ENCODE measurements at regions not wholly inside any gene's neighbourhood (a gene's known extent, or its start where the extent isn't known, plus 50 kb on each side); places are given as distances from the start of the nearest gene placed in this dataset.
"Not testable (repeated sequence)": the region's sequence is repeated elsewhere in the genome, so short reads cannot be mapped to it uniquely, and the experiment has no call there.

- not testable (repeated sequence) for DNase-seq
Observed at GRCh38 chr10:46645110-46645509, 66.2 kb downstream of the SYT15 start.

DNA sequence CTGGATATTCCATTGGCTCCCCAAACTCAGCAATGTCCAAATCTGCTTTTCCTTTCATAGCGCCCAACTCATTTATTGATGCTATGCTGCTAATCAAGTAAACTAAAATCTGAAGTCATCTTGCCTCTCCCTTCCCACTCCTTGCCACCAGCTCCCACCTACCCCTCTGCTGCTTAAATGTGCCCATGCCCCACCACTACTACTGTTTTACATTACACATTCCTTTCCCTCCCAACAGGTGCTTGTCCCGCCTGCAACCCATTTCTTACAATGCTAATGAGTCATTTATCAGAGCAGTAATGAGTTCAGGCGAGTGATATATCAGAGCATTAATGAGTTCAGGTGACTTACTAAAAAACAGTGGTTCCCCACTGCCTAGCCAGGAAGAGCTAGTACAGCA lies 67.2 kb downstream of the SYT15 start:
- DNase-seq = not testable (repeated sequence)

- DNase-seq = not testable (repeated sequence)
Observed at GRCh38 chr10:46650967-46651366, 72.0 kb downstream of the SYT15 start.

DNA sequence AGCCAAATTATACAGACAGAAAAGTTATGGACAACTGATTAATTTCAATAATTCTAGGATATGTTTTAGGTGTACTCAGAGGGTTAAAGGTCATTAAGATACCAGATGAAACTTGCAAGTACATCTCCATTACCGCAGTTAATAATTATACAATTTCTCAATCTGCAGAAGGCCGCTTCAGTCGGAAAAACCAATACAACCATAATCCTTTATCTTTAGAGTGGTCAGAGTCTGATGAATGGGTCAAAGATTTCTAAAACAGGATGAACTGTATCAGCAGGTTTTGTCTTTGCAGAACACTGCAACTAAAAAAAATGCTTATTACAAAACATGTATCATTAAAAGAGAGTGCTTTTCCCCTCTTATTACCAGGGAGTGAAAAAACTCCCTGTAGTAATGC lies 78.5 kb downstream of the SYT15 start:
- DNase-seq = not testable (repeated sequence)

DNA sequence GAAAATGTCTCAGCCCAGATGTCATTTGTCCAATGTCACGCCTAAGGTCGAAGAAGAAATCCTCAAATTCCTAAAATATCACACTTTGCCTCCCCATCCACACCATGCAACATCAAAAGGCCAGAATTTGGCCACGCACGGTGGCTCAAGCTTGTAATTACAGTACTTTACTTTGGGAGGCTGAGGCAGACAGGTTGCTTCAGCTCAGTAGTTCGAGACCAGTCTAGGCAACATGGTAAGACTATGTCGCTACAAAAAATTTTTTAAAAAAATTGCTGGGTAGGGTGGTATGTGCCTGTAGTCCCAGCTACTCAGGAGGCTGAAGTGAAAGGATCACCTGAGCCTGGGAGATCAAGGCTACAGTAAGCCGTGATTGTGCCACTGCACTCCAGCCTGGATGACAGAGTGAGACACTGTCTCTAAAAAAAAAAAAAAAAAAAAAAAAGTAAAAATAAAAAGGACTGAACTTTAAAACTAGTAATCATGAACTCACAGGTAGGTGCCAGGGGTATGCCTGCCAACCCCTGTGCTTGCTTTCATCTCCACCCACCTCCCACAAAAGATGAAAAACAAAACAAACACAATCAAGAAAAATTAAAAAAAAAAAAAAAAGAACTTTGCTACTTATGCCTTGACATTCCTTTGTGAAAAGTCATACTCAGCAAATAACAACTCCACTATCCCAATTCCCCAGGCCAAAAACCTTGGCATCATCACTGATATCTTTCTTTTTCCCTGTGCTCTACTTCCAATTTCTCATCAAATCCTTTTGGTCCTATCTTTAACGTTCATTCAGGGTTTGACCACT lies 81.3 kb downstream of the SYT15 start:
- DNase-seq = not testable (repeated sequence)

DNA sequence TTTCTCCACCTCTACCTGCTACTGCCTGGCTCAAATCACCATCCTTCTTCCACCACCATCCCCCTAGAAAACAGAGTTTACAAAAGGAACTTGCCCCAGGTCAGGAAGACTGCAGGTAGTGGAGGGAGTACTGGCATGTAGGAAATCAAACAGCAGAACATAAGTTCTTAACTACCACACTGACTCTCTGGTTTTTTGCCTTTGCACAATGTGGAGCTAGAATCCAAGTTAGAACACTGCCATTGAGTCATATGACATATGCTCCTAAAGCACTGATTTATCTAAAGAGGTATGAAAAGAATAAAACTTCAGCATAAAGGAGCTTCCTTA lies 81.9 kb downstream of the SYT15 start:
- DNase-seq = not testable (repeated sequence)

DNA sequence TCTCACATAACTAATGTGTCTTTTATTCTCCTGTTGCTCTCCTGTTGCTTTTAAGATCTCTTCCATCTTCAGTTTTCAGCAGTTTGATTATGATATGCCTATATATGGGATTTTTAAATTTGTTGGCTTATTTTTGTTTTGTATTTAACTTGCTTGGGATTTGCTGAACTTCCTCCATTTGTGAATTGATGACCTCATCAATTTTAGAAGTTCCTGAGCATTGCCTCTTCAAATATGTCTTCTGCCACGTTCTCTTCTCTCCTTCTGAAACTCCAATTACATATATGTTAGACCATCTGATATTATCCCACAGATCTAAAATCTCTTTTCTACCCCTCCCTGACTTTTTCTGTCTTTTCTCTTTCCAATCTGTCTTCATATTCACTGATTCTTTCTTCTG lies 86.6 kb downstream of the SYT15 start:
- DNase-seq = not testable (repeated sequence)

GRCh38 chr10:46668357-46668997 lies 89.5 kb downstream of the SYT15 start:
- DNase-seq = not testable (repeated sequence)

DNA sequence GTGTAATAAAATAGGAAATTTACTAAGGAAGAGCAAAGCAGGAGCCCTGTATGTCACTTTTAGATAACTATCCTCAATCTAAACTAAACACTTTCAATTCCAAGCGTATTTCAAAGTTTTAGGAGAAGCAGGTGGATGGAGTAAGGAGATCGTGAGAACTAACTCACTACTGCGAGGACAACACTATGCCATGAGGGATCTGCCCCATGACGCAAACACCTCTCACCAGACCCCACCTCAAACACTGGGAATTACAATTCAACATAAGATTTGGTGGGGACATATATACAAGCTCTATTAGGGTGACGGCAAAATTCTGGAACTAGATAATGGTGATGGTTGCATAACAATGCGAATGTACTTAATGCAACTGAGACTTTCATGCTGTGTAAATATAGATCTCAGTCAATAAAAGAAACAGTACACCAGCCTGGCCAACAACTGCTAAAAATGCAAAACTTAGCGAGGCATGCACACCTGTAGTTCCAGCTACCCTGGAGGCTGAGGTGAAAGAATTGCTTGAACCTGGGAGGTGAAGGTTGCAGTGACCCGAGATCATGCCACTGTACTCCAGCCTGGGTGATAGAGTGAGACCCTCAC lies 99.0 kb downstream of the SYT15 start:
- not testable (repeated sequence) for DNase-seq

GRCh38 chr10:46691397-46691796 lies 112.5 kb downstream of the SYT15 start:
- DNase-seq = not testable (repeated sequence)

DNA sequence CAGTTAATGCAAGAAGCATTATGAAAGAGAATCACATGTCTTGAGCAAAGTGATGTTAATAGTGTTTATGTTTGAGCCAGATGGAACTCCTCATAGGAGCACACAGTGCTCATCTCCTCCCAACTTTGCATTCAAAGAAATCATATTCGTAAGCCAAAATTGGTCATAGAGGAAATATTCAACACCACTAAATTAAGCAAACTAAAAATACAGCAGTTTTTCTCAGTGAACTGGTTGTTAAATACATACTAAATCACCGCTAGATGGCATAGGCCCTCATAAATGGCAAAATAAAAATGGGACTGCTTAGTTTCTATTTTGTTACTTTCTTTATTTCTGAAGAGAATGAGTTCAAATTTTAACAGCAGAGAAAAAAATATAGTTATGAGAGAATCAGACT lies 114.3 kb downstream of the SYT15 start:
- not testable (repeated sequence) for DNase-seq

DNA sequence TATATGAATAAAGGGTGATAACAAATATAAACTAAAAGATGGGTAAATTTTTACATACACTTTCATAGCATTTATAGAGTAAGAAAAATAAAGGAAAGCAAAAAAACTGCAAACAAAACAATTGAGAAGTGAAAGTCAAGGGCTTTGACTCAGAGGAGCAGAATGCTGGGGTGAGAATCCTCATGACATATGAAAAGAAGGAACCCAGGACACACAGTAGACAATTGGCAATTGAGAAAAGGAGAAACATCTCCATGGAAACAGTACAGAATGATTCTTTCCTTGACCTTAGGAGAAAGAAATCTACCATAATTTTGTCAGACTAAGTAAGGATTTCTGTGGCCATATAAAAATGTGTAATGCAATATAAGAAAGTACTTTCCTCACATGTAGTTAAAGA lies 138.3 kb downstream of the SYT15 start:
- DNase-seq = not testable (repeated sequence)

GRCh38 chr10:46718014-46718413 lies 139.1 kb downstream of the SYT15 start:
- DNase-seq = not testable (repeated sequence)

GRCh38 chr10:46720386-46720785 lies 141.5 kb downstream of the SYT15 start:
- DNase-seq = not testable (repeated sequence)

DNA sequence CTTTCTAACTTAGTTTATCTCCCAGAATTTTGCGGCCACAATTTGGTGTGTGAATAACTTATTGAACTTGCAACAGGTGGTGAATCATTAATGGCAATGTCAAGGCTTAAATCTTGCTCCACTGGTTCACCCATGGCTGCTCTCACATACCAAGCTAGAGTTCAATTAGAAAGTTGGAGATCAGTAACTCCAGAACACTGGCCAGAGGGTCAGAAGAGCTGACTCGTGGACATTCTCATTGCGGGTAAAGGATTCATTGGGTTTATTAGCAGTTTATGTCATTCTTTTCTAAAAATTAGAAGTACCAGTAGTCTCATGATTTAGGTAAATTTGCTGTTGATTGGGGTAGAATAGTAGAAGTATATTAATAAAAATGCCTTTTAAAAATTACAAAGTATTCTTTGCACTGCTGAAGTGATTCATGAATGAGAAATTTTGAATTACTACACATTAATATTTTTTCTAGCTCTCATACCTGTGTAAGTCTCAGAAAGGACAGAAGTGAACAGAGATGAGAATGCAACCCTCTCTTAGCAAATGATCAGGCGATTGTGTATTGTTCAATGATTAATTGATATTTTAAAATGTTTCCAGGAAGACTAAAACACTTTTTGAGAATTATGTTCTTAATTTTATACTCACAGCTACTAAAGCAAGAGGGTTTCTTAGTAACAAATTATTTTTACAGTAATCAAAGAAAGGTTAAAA lies 142.0 kb downstream of the SYT15 start:
- not testable (repeated sequence) for DNase-seq

DNA sequence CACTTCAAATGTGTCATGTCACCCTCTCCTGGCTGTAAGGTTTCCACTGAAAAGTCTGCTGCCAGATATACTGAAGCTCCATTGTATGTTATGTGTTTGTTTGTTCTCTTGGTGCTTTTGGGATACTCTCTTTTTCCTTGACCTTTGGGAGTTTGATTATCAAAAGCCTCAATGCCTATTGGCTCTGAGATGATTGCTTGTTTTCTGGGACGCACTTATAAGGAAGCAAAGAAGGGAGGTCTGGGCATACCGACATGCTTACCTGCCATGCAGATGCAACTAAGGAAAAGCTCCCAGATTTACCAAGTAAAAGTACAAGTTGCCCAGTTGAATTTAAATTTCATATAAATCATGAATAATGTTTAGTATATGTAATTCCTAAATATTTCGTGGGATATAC lies 145.3 kb downstream of the SYT15 start:
- DNase-seq = not testable (repeated sequence)

DNA sequence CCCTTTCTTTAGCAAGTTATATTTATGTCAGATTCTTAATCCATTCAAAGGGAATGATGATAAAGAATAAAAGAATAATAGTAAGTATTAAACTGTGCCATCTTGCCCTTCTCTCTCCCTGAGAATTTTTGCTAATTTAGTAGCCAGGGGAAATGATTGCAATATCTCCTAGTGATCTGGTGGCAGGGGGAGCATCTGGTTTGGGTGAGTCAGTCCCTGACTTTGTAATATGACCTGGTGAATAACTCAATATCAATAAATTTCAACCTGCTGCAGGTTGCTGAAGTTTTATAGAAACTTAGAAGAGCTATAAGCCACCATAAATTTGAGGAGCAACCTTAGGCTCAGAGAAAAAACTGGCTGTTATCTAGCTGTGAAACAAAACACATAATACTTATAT lies 149.4 kb downstream of the SYT15 start:
- DNase-seq = not testable (repeated sequence)

DNA sequence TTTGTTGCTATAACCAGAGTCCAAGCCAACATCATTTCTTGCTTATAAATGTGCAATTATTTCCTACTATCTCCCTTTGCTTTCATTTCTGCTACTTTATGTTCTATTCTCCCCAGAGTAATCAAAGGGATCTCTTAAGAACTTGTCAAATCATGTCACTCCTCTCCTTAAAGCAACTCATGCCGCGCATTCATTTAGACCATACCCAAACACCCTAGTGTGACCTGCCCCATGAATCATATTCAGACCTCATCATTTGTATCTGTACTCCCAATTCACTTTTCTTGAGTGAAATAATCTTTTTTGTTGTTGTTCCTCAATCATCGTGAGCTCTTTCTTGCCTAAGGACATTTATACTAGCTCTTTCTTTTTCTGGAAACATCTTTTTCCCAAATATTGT lies 151.8 kb downstream of the SYT15 start:
- not testable (repeated sequence) for DNase-seq

DNA sequence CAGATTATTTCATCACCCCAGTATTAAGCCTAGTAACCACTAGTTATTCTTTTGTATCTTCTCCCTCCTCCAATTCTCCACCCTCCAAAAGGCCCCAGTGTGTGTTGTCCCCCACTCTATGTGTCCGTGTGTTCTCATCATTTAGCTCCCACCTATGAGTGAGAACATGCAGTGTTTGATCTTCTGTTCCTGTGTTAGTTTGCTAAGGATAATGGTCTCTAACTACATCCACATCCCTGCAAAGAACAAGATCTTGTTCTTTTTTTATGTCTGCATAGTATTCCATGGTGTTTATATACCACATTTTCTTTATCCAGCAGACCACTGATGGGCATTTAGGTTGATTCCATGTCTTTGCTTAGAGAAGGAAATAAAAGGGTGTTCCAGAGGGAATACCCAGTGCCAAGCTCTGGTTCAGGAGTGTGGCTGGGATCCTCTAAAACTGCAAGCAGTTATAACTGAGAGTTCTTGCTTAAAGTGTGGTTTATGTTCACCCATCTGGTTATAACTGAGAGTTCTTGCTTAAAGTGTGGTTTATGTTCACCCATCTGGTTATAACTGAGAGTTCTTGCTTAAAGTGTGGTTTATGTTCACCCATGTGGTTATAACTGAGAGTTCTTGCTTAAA lies 154.8 kb downstream of the SYT15 start:
- DNase-seq = not testable (repeated sequence)

- DNase-seq = not testable (repeated sequence)
Observed at GRCh38 chr10:46734262-46734642, 155.3 kb downstream of the SYT15 start.

DNA sequence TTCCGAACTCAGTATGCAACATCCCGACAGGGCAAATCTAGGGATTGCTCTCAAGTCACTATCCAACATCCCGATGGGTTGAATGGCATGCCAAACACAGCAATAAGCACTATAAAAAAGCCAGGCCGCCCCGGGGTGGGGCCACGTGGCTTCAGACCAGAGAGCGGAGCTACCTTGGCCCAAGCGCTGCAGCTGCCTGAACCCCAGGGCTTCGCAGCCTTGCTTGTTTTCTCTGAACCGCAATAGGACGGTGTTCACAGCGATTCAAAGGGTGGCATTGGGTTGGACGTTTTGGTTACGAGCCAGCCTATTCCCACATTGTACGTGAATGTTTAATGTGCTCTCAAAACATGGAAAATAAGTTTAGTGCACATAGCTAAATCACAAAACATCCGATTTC lies 161.0 kb downstream of the SYT15 start:
- not testable (repeated sequence) for DNase-seq

GRCh38 chr10:46740368-46740767 lies 161.4 kb downstream of the SYT15 start:
- DNase-seq = not testable (repeated sequence)

DNA sequence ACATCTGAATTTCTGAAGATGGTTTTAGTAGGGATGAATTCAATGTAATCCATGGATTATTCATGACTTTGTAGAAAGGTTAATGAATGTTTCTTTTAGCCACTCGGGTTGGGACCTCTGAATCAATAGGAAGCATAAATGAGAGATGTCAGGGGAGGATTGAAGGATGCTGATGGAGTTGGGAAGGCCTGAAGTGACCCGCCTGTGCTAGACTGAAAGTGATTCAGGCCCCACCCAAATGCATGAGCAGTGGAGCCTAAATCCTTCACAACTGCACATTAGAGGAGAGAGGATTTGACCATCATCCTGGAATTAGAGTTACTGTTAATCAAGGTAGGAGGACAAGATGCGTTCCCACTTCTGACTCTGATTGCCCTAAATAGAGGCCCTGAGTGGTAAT lies 162.2 kb upstream of the PTPN20 start:
- not testable (repeated sequence) for DNase-seq

All from NCI-H446 treated with DMSO at 0.1 percent for 48 hours (cell line).